ENCODE measurements at regions not wholly inside any gene's neighbourhood (a gene's known extent, or its start where the extent isn't known, plus 50 kb on each side); places are given as distances from the start of the nearest gene placed in this dataset.

- no peak overlapping the region for H3K4me3 ChIP-seq (replicated peaks; ENCODE audit: insufficient read depth, low read length)
- H3K27ac ChIP-seq (replicated peaks), result no peak overlapping the region
- no peak for TF ChIP-seq POLR2AphosphoS5 (IDR thresholded peaks at IDR 0.05; ENCODE audit: low read depth)
- no peak for TF ChIP-seq SPI1 (IDR thresholded peaks at IDR 0.05; ENCODE audit: borderline replicate concordance, low read depth)
- no peak for TF ChIP-seq REST (IDR thresholded peaks at IDR 0.05; ENCODE audit: insufficient replicate concordance, low read depth)
- TF ChIP-seq GABPA (IDR thresholded peaks at IDR 0.05; ENCODE audit: low read depth), result no peak
- TF ChIP-seq, protein P1, sequence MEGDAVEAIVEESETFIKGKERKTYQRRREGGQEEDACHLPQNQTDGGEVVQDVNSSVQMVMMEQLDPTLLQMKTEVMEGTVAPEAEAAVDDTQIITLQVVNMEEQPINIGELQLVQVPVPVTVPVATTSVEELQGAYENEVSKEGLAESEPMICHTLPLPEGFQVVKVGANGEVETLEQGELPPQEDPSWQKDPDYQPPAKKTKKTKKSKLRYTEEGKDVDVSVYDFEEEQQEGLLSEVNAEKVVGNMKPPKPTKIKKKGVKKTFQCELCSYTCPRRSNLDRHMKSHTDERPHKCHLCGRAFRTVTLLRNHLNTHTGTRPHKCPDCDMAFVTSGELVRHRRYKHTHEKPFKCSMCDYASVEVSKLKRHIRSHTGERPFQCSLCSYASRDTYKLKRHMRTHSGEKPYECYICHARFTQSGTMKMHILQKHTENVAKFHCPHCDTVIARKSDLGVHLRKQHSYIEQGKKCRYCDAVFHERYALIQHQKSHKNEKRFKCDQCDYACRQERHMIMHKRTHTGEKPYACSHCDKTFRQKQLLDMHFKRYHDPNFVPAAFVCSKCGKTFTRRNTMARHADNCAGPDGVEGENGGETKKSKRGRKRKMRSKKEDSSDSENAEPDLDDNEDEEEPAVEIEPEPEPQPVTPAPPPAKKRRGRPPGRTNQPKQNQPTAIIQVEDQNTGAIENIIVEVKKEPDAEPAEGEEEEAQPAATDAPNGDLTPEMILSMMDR (IDR thresholded peaks at IDR 0.05; ENCODE audit: insufficient read depth, low read length), result no peak
- DNase-seq (ENCODE audit: low read depth in 1 of 2, low spot score in 1 of 2), result no peak
- H3K27me3 ChIP-seq (ENCODE audit: insufficient read depth, poor library complexity, severe bottlenecking), result no peaks in the 10 kb centered on the region
These were observed 414.5 kb upstream of the ARRDC3 start for GRCh38 chr5:91797576-91797975.

- H3K27me3 ChIP-seq (ENCODE audit: insufficient read depth, poor library complexity, severe bottlenecking), result no peaks in the 10 kb centered on the region
- no peak overlapping the region for H3K4me3 ChIP-seq (replicated peaks; ENCODE audit: insufficient read depth, low read length)
These were observed 411.9 kb upstream of the ARRDC3 start for GRCh38 chr5:91794856-91795548.

DNA sequence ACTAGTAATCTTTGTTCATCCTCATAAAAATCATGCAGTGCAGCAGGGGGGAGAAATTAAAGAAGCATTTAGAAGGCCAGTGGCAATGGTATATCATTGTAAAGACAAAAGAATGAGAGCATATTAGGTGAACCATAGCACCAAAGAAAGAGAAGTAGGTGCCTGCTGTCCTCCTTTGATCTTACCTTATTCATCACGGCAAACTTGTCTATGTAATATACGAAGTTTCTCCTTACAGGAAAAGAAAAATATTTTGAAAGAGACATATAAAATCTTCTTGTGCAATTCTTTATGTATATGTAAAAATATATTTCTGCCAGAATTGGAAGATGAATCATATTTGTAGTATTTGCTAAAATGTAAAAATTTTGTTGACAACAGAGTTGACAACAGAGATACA, 411.3 kb upstream of the ARRDC3 start:
- TF ChIP-seq POLR2AphosphoS5 (IDR thresholded peaks at IDR 0.05; ENCODE audit: low read depth) (no peak), REST (IDR thresholded peaks at IDR 0.05; ENCODE audit: insufficient replicate concordance, low read depth) (no peak), GABPA (IDR thresholded peaks at IDR 0.05; ENCODE audit: low read depth) (no peak), SPI1 (IDR thresholded peaks at IDR 0.05; ENCODE audit: borderline replicate concordance, low read depth) (no peak)
- TF ChIP-seq, protein P1 (IDR thresholded peaks at IDR 0.05; ENCODE audit: insufficient read depth, low read length), result no peak

More at GRCh38 chr5:91794856-91795548, 411.9 kb upstream of the ARRDC3 start:
- H3K27ac ChIP-seq (replicated peaks), result no peak overlapping the region
- no peak for DNase-seq (ENCODE audit: low read depth in 1 of 2, low spot score in 1 of 2)
- no peak for TF ChIP-seq GABPA (IDR thresholded peaks at IDR 0.05; ENCODE audit: low read depth)
- TF ChIP-seq POLR2AphosphoS5 (IDR thresholded peaks at IDR 0.05; ENCODE audit: low read depth), result no peak
- no peak for TF ChIP-seq SPI1 (IDR thresholded peaks at IDR 0.05; ENCODE audit: borderline replicate concordance, low read depth)
- TF ChIP-seq, protein P1 (IDR thresholded peaks at IDR 0.05; ENCODE audit: insufficient read depth, low read length), result no peak
- no peak for TF ChIP-seq REST (IDR thresholded peaks at IDR 0.05; ENCODE audit: insufficient replicate concordance, low read depth)

More for the DNA sequence above, 411.3 kb upstream of the ARRDC3 start:
- Histone ChIP-seq H3K4me3 (replicated peaks; ENCODE audit: insufficient read depth, low read length) (no peak overlapping the region), H3K27me3 (ENCODE audit: insufficient read depth, poor library complexity, severe bottlenecking) (no peaks in the 10 kb centered on the region), H3K27ac (replicated peaks) (no peak overlapping the region)
- no peak for DNase-seq (ENCODE audit: low read depth in 1 of 2, low spot score in 1 of 2)

All from HL-60 (cell line).